ENCODE measurements at regions not wholly inside any gene's neighbourhood (a gene's known extent, or its start where the extent isn't known, plus 50 kb on each side); places are given as distances from the start of the nearest gene placed in this dataset.

- no peak for TF ChIP-seq CTCF (IDR thresholded peaks at IDR 0.05; ENCODE audit: low read depth, low read length)
- no peak for DNase-seq (ENCODE audit: extremely low read depth, low read depth)
Measured at GRCh38 chr2:37838541-37839167, 86.4 kb upstream of the RMDN2 start.

DNA sequence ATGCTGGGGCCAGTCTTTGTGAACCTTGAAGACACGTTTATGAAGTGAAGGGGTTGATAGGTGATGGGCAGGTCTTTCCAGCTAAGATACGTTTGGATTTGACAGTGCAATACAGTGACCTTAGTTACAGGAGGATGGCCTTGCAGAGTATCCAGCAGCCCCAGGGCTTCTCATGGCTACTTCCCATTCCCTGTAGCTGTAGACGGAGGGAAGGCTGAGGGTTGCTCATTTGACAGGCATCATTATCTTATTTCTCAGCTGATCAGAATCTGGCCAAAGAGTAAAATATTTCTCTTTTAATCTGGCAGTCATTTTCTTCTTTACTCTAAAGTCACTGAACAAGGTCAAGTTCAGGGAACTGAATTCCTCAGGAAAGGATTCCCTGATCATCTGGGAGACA lies 85.1 kb upstream of the RMDN2 start:
- no peak for TF ChIP-seq CTCF (IDR thresholded peaks at IDR 0.05; ENCODE audit: low read depth, low read length)
- no peak for DNase-seq (ENCODE audit: extremely low read depth, low read depth)

GRCh38 chr2:37842732-37843440 lies 82.2 kb upstream of the RMDN2 start:
- TF ChIP-seq CTCF (IDR thresholded peaks at IDR 0.05; ENCODE audit: low read depth, low read length): no peak
- DNase-seq (ENCODE audit: extremely low read depth, low read depth): no peak

GRCh38 chr2:37843556-37843955 lies 81.5 kb upstream of the RMDN2 start:
- TF ChIP-seq CTCF (IDR thresholded peaks at IDR 0.05; ENCODE audit: low read depth, low read length): no peak
- no peak for DNase-seq (ENCODE audit: extremely low read depth, low read depth)

DNA sequence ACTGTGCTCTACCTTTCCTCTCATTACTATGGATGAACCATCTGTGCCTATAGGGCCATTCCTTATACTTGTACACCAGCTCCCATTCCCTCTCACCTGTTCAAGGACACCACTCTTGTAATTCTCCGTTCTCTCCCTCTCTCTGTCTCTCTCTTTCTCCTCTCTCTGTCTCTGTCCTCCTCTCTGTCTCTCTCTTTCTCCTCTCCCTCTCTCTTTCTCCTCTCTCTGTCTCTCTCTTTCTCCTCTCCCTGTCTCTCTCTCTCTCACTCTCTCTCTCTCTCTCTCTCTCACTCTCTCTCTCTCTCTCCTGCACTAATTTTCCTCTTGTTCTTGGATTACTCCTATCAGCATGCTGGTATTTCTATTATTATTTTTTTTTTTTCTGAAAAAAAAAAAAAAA lies 78.9 kb upstream of the RMDN2 start:
- DNase-seq (ENCODE audit: extremely low read depth, low read depth): no peak
- no peak for TF ChIP-seq CTCF (IDR thresholded peaks at IDR 0.05; ENCODE audit: low read depth, low read length)

GRCh38 chr2:37847792-37848191 lies 77.3 kb upstream of the RMDN2 start:
- no peak for TF ChIP-seq CTCF (IDR thresholded peaks at IDR 0.05; ENCODE audit: low read depth, low read length)
- no peak for DNase-seq (ENCODE audit: extremely low read depth, low read depth)

- TF ChIP-seq CTCF (IDR thresholded peaks at IDR 0.05; ENCODE audit: low read depth, low read length): no peak
- no peak for DNase-seq (ENCODE audit: extremely low read depth, low read depth)
Measured at GRCh38 chr2:37848451-37848850, 76.6 kb upstream of the RMDN2 start.

All from AG09319 (cell line).